ENCODE measurements at regions not wholly inside any gene's neighbourhood (a gene's known extent, or its start where the extent isn't known, plus 50 kb on each side); places are given as distances from the start of the nearest gene placed in this dataset.
"Not testable (repeated sequence)": the region's sequence is repeated elsewhere in the genome, so short reads cannot be mapped to it uniquely, and the experiment has no call there.

DNA sequence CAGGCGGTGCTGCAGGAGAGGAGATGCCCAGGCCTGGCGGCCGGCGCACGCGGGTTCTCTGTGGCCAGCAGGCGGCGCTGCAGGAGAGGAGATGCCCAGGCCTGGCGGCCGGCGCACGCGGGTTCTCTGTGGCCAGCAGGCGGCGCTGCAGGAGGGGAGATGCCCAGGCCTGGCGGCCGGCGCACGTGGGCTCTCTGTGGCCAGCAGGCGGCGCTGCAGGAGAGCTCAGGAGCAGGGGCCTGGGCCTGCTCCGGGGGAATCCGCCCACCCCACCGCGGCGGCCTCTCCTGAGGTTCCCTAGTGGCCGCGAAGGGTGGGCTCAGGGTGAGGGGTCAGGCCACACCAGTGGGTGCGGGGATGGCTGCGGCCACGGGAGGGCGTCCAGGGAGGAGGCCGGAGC is 75.9 kb downstream of the OR4F16 start:
- DNase-seq (ENCODE audit: low read depth); H3K4me3 ChIP-seq (ENCODE audit: low read length): not testable (repeated sequence)

DNA sequence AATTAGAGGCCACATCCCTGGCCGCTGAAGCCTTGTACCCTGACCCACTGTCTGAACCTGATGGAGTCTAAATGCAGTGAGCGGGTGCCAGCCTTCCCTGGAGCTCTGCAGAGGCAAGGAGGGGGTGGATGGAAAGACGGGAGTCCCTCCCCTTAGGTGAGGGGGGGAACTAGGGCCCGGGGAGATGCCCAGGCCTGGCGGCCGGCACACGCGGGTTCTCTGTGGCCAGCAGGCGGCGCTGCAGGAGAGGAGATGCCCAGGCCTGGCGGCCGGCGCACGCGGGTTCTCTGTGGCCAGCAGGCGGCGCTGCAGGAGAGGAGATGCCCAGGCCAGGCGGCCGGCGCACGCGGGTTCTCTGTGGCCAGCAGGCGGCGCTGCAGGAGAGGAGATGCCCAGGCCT is 77.3 kb downstream of the OR4F16 start:
- DNase-seq (ENCODE audit: low read depth); H3K4me3 ChIP-seq (ENCODE audit: low read length): not testable (repeated sequence)

GRCh38 chr1:605279-605678 is 81.2 kb downstream of the OR4F16 start:
- H3K4me3 ChIP-seq (ENCODE audit: low read length); DNase-seq (ENCODE audit: low read depth): not testable (repeated sequence)

GRCh38 chr1:588211-588610 is 98.2 kb downstream of the OR4F16 start:
- H3K4me3 ChIP-seq (ENCODE audit: low read length); DNase-seq (ENCODE audit: low read depth): not testable (repeated sequence)

DNA sequence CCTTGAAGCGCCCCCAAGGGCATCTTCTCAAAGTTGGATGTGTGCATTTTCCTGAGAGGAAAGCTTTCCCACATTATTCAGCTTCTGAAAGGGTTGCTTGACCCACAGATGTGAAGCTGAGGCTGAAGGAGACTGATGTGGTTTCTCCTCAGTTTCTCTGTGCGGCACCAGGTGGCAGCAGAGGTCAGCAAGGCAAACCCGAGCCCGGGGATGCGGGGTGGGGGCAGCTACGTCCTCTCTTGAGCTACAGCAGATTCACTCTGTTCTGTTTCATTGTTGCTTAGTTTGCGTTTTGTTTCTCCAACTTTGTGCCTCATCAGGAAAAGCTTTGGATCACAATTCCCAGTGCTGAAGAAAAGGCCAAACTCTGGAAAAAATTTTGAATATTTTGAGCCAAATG is 100.5 kb downstream of the OR4F16 start:
- TF ChIP-seq, protein P1, sequence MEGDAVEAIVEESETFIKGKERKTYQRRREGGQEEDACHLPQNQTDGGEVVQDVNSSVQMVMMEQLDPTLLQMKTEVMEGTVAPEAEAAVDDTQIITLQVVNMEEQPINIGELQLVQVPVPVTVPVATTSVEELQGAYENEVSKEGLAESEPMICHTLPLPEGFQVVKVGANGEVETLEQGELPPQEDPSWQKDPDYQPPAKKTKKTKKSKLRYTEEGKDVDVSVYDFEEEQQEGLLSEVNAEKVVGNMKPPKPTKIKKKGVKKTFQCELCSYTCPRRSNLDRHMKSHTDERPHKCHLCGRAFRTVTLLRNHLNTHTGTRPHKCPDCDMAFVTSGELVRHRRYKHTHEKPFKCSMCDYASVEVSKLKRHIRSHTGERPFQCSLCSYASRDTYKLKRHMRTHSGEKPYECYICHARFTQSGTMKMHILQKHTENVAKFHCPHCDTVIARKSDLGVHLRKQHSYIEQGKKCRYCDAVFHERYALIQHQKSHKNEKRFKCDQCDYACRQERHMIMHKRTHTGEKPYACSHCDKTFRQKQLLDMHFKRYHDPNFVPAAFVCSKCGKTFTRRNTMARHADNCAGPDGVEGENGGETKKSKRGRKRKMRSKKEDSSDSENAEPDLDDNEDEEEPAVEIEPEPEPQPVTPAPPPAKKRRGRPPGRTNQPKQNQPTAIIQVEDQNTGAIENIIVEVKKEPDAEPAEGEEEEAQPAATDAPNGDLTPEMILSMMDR (IDR thresholded peaks at IDR 0.05; ENCODE audit: insufficient read depth, low read depth, low read length, missing control alignments): peak; percentile 32
- not testable (repeated sequence) for DNase-seq (ENCODE audit: low read depth); H3K4me3 ChIP-seq (ENCODE audit: low read length)

All from epithelial cell of esophagus (primary cell).